HCEC 1CT (cell line): ENCODE measurements at regions not wholly inside any gene's neighbourhood (a gene's known extent, or its start where the extent isn't known, plus 50 kb on each side); places are given as distances from the start of the nearest gene placed in this dataset.
"Not testable (repeated sequence)": the region's sequence is repeated elsewhere in the genome, so short reads cannot be mapped to it uniquely, and the experiment has no call there.

Experiments used
- DNase-seq: peaks from one replicate; pipeline ENCODE4 v3.0.0-alpha.2; 2017

DNA sequence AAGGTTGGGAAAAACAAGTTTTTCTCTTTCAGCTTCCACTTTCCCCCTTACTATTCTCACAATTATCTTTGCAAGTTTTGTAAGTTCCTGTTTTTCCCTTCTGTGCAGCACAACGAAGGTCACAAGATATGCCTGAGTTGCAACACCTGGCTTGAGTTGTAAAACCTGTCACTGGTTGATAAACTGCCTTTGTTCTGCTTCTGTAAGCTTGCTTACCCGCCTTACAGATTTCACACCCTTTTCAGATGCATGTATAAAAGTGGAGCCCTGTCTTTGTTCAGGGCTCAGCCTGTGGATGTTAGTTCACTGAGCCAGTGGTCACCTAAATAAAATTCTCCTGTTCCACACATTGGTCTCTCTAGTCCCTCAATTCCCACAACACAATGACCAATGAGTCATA lies 318.9 kb downstream of the UBE2NL start:
- not testable (repeated sequence) for DNase-seq

DNA sequence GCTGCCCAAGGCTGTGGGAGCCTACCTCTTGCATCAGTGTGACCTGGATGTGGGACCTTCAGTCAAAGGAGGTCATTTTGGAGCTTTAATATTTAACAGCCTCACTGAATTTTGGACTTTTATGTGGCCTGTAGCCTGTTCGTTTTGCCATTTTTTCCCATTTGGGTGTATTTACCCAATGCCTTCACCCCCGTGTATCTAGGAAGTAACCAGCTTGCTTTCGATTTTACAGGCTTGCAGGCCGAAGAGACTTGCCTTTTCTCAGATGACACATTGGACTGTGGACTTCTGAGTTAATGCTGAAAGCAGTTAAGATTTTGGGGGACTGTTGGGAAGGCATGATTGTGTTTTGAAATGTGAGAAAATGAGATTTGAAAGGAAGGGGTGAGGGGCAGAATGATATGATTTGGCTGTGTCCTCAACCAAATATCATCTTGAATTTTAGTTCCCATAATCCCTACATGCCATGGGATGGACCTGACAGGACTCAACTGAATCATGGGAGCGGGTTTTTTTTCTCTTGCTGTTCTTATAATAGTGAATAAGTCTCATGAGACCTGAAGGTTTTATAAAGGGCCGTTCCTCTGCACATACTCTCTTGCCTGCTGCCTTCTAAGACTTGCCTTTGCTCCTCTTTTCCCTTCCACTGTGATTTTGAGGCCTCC lies 324.6 kb downstream of the UBE2NL start:
- DNase-seq, result not testable (repeated sequence)

DNA sequence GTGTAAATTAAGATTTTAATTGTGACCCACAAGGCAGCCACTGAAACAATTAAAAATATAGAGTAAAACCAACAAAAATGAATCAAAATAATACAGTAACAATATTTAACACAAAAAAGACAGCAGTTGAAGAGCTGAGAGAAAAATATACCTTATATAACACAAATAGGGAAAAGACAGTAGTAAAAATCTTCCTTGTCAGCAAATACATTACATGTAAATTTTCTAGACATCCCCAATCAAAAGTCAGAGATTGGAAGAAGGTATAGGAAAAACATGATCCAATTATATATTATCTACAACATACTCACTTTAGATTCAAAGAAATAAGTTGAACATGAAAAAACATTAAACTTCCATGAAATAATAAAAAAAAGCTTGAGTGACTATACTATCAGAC lies 330.8 kb downstream of the UBE2NL start:
- no peak for DNase-seq

DNA sequence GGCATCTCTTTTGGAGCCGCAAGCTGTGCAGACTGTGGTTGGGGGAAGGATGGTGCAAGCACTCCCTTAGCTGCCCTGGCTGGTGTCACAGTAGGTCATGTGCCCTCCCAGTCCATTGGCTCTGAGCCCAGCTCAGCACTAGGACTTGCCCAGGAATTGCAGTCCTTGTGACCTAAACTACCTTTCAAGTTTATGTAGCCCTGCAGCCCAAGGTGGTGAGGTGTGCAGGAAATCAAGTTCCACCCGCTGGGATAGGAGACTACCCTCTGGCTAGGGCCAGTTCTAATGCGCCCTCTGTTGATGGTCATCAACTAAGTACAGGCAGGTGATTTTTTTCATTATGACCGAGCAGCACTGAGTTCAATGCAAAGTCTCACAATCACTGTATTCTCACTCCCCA lies 335.2 kb downstream of the UBE2NL start:
- no peak for DNase-seq

DNA sequence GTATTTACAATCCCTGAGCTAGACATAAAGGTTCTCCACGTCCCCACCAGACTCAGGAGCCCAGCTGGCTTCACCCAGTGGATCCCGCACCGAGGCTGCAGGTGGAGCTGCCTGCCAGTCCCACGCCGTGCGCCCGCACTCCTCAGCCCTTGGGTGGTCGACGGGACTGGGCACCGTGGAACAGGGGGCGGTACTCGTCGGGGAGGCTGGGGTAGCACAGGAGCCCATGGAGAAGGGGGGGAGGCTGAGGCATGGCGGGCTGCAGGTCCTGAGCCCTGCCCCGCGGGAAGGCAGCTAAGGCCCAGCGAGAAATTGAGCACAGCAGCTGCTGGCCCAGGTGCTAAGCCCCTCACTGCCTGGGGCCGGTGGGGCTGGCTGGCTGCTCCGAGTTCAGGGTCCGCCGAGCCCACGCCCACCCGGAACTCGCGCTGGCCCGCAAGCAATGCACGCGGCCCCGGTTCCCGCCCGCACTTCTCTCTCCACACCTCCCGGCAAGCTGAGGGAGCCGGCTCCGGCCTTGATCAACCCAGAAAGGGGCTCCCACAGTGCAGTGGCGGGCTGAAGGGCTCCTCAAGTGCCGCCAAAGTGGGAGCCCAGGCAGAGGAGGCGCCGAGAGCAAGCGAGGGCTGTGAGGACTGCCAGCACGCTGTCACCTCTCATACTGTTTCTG lies 347.4 kb downstream of the UBE2NL start:
- not testable (repeated sequence) for DNase-seq

DNA sequence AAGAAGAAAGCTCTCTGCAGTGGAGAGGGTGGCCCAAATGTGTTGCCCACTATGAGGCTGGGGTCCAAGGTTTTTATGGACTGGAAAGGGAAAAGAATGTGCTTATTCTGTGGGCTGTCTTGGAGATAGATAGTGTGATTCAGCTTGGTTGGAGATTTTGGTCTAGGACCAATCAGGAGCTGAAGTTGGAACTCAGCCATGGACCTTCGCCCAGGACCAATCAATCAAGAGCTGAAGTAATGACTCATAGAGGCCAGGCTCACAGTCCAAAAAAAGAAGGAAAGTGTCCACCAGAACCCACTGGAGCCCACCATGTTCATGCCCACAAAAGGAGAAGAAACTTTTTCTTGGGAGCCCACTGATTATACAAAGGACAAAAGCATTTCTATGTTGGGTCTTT lies 369.5 kb downstream of the UBE2NL start:
- no peak for DNase-seq

DNA sequence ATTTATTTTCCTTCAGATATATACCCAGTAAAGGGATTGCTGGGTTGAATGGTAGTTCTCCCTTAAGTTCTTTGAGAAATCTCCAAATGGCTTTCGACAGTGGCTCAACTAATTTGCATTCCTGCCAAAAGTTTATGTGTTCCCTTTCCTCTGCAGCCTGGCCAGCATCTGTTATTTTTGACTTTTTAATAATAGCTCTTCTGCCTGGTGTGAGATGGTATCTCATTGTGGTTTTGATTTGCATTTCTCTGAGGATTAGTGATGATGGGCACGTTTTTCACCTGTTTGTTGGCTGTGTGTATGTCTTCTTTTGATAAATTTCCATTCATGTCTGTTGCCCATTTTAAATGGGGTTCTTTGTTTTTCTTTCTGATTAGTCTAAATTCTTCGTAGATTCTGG lies 375.2 kb downstream of the UBE2NL start:
- DNase-seq, result no peak

DNA sequence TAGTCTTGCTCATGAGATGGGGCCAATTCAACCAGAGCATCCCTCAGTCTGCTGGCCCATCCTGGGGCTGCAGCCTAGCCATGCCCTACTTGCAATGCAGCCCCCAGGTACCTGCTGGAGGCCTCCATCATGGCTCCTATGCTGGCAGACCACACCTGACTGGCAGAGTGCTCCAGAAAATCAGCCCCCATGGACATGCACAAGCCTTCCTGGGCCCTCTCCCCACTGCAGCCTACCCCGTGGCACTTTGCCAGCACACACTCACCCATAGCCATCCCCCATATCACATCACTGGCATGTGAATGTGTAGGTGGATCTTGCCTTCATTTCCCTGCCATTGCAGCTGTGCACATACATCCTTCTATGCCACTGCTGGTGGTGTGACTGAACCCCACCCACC lies 381.8 kb downstream of the UBE2NL start:
- no peak for DNase-seq

DNA sequence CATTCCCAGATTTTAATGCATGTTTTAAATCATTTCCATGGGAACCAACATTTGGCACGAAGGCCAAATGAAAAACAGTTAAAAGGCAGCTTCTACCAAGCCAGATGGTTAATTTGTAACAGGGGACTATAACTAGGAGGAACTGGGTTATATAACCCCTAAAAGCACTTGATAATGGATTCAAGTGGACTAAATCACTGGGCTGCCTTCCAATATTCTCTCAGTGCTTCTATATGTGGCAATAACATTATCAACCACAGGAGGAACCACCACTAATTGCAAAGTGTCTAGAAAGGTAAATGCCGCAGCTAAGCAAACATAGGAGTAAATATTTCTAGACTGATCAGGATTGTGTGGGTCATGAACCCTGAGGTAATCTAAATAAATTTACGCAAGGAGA lies 391.5 kb downstream of the UBE2NL start:
- DNase-seq, result no peak

DNA sequence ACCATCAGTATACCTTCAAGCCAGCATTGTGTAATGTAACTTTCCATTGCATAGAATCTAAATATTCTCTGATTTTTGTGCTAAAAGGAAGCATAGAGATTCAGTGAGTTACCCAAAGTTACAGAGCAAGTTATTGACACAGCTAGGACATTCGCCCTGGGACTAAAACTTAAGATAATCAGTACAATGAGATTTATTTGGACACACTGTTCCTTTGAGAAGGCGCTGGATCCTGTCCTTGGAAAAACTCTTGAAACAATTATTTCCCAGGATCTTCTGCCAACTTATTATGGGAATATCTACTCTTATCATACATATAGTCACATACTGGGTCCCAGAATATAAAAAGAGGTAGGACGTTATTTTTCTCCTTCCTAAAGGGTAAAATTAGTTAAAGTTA lies 392.0 kb downstream of the UBE2NL start:
- no peak for DNase-seq

DNA sequence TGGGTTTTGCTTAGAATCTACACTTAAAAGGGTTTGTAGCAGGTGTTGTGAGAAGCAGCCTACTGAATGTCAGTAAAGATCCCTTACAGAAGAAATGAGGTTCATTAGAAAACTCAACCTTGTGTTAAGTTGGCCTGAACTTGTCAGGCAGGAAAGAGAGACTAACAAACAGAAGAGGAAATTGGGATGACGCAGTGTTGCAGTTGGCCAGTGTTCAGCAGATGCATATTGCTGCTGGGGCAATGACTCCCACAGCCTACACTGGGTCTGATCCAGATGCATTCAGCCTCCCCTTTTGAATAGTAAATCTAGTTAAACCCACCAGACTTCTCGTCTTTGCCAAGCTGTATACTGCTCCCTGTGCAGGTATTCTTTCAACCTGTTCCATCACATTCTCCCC lies 409.4 kb downstream of the UBE2NL start:
- no peak for DNase-seq

DNA sequence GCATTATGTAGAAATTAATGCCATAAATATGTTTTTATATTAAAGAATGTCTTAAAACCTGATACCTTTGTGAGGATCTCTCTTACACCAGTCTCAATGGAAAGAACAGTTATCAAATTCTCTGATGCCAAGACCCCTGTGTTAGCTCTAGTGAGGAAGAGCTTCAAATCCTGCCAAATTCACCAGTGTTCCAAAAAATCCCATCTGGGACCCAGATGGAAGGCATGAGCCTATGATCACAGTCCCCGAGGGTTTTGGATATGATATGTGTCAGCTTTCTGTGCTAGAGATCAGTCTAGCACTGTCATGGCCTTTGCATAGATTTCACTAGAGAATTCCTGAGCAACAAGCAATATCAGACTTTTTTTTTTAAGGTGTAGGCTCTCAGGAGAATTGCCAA lies 412.1 kb downstream of the UBE2NL start:
- DNase-seq, result no peak

DNA sequence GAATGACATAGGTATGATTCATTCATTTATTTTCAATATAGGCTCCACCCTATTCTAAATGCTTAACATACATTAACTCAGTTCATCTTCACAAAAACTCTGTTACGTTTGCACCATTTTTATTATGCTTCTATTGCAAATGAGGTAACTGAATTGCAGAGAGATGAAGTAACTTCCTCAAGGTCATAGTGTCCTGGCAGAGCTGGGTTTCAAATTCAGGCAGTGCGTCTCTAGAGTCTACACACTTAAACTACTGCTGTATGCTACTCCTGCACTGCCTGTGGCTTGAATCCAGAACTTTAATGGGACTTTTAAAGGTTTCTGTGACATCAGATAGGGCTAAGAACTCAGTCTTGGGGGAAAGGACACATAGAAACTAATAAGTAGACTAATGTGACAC lies 413.4 kb downstream of the UBE2NL start:
- no peak for DNase-seq

DNA sequence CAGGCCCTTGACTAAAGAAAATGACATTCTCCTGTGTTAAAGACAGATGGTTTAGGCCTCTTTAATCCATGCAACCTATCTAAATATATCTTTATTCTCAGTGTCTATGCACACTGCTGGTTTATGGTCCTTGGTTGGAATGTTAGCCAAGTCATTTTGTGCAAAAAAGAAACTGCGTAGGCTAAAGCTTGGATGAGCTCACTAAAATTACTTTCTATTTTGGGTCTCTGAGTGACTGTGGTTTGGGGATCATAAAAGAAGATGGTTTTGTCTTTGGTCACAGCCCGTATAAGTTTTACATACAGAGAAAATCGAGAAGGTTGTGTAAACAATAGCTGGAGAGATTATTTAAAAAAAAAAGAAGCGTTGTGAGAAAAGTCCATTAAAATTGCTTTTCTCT lies 443.6 kb downstream of the UBE2NL start:
- no peak for DNase-seq

DNA sequence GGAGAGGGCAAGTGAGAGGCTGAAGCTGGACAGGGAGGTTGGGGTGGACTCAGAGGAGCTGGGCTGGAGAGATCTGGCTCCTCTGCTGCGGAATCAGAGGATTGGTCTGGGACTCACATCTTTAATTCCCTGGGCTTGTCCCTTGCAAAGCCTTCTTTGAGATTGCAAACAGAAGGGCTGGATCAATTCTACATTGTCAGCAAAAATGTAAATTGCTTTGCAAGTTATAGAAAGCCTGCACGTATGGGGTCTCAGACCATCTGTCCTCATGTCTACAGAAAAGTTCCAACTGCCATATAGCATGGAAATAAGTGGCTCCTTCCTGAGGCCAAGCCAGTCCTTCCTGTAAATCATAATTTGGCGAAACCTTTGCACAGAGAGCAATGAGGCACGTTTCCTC lies 449.6 kb downstream of the UBE2NL start:
- DNase-seq, result no peak

DNA sequence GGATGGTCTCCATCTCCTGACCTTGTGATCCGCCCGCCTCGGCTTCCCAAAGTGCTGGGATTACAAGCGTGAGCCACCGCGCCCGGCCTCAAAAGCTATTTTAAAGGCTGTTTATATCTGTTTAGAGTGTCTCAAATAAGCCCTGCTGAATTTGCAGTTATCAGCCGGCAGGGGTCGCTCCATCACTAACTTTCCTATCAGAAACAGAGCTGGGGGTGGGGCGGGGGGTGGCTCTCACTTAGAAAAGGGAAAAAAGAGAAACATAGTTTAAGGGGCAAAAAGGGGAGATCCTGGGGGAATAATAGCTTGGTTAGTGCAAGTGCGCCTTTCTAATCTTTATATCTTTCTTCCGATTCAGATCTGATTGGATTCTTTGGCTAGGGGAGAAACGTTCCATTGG lies 450.7 kb downstream of the UBE2NL start:
- DNase-seq, result no peak

DNA sequence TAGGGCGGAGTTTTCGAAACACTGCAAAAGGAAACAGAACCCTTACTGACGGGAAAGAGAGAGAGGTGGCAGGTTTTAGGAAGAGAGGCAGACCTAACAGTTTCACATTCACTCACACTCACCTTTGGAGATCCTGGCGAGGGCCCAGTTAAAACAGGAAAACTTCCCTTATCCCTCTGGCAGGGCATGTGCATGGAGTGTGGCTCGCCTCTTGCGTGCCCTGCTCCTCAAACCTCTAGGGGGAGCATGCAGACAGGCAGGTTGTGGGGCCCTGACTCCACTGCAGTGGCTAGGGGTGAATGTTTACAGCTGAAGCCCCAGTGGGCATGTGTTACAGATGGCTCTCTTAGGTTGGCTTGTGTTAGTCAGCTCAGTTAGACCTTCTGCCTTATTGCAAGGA lies 451.5 kb downstream of the UBE2NL start:
- DNase-seq, result no peak

DNA sequence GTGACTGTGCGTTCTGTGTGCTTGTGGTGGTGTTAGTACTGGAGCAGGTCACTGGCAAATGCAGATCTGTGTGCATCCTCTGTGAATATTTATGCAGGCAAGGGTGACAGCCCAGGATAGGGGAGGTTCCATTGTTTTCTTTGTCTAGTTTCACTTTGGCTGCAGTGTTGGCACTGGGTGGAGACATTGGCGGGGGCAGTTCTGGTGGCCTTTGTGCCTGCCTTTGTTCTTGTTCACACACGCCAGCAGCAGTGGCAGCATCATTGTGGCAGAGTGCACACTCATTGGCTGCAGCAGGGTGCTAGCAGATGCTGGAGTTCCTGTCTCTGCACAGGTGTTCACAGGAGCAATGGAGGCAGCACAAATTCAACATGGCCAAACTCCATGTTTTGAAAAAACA lies 495.3 kb downstream of the UBE2NL start:
- no peak for DNase-seq

DNA sequence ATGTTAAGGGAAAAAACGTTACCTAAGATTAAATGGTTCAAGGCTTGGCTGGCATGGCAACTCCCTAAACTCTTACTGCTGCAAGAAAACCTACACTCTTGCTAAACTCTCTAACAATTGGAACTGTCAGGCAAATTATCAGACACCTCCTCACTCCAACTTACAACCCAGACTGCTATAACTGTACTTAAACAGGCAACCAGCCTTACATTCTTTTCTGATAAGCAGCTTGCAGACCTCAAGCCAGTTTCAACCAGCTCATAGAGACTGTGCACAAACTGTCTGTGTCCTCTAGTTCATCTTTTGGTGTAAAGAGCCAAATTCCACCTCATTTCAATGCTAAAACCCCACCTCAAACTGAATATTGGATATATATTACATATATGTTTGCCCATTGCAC lies 504.9 kb downstream of the UBE2NL start:
- DNase-seq, result no peak
